Neural cell (in vitro differentiated cells): ENCODE measurements at regions not wholly inside any gene's neighbourhood (a gene's known extent, or its start where the extent isn't known, plus 50 kb on each side); places are given as distances from the start of the nearest gene placed in this dataset.

ENCODE experiments used
- H2AFZ ChIP-seq: fragments of 200-600, 300-800 bp; sonication (generic), shearing (Covaris generic); 2 replicates; pipeline ENCODE4 v1.6.0; 2014; ENCODE audit warnings: low read depth, mild to moderate bottlenecking, antibody characterized with exemption, low read length, moderate library complexity
- H3F3A ChIP-seq: fragments of 200-600 bp; shearing (Covaris generic); 2 replicates; pipeline ENCODE4 v1.6.1; 2016; ENCODE audit warnings: mild to moderate bottlenecking, moderate library complexity, mixed read lengths, antibody characterized with exemption, low read length; ENCODE audit not compliant: insufficient read depth, poor library complexity, severe bottlenecking
- H3K27ac ChIP-seq: fragments of 200-600, 300-800 bp; sonication (generic), shearing (Covaris generic); 2 replicates; pipeline ENCODE4 v1.5.1; 2014; ENCODE audit warnings: mild to moderate bottlenecking, low read length, moderate library complexity
- H3K27me3 ChIP-seq: fragments of 300-800, 200-600 bp; sonication (generic), shearing (Covaris generic); 2 replicates; pipeline ENCODE4 v1.6.0; 2014; ENCODE audit warnings: mild to moderate bottlenecking, low read depth, low read length, moderate library complexity; ENCODE audit not compliant: insufficient read depth
- H3K36me3 ChIP-seq: fragments of 300-800, 200-600 bp; sonication (generic), shearing (Covaris generic); 2 replicates; pipeline ENCODE4 v1.5.1; 2014; ENCODE audit warnings: mild to moderate bottlenecking, antibody characterized with exemption, low read length, moderate library complexity; ENCODE audit not compliant: insufficient read depth
- H3K4me2 ChIP-seq: fragments of 300-800, 200-600 bp; sonication (generic), shearing (Covaris generic); 2 replicates; pipeline ENCODE4 v1.6.0; 2014; ENCODE audit warnings: mild to moderate bottlenecking, low read length
- H3K4me3 ChIP-seq: fragments of 300-800, 200-600 bp; sonication (generic), shearing (Covaris generic); 2 replicates; pipeline ENCODE4 v1.5.1; 2014; ENCODE audit warnings: mild to moderate bottlenecking, low read length, moderate library complexity
- H3K79me2 ChIP-seq: fragments of 200-600 bp; shearing (Covaris generic); replicated peaks from 2 replicates; pipeline ENCODE4 v1.6.0; 2014; ENCODE audit warnings: mild to moderate bottlenecking, low read length, moderate library complexity; ENCODE audit not compliant: insufficient read depth
- H3K9ac ChIP-seq: fragments of 300-800, 200-600 bp; sonication (generic), shearing (Covaris generic); 2 replicates; pipeline ENCODE4 v1.6.1; 2016; ENCODE audit warnings: mild to moderate bottlenecking, low read length, mixed read lengths
- H3K9me2 ChIP-seq: fragments of 200-600 bp; shearing (Covaris generic); 2 replicates; pipeline ENCODE4 v1.6.1; 2016; ENCODE audit warnings: mild to moderate bottlenecking, low read length, mixed read lengths; ENCODE audit not compliant: insufficient read depth
- H3K9me3 ChIP-seq: fragments of 200-600, 300-800 bp; sonication (generic), shearing (Covaris generic); 2 replicates; pipeline ENCODE4 v1.6.1; 2016; ENCODE audit warnings: mild to moderate bottlenecking, mixed run types, low read length, moderate library complexity, mixed read lengths
- H4K20me1 ChIP-seq: fragments of 200-600 bp; shearing (Covaris generic); 2 replicates; pipeline ENCODE4 v1.6.1; 2016; ENCODE audit warnings: mild to moderate bottlenecking, mixed run types; ENCODE audit not compliant: insufficient read depth
- EP300 ChIP-seq: fragments of 450-650 bp; conservative IDR thresholded peaks from 2 replicates; pipeline ENCODE4 v1.6.1; 2014; ENCODE audit warnings: antibody characterized with exemption, mild to moderate bottlenecking, moderate library complexity; ENCODE audit not compliant: poor library complexity, severe bottlenecking
- EZH2 ChIP-seq: fragments of 200-600, 300-800 bp; shearing (Covaris generic), sonication (generic); IDR thresholded peaks from 2 replicates; pipeline ENCODE4 v1.6.1; 2014; ENCODE audit warnings: antibody characterized with exemption, low read length, borderline replicate concordance, mild to moderate bottlenecking; ENCODE audit not compliant: insufficient read depth, poor library complexity, severe bottlenecking
- MXI1 ChIP-seq: fragments of 450-650 bp; conservative IDR thresholded peaks from 2 replicates; pipeline ENCODE4 v1.6.1; 2014; ENCODE audit warnings: antibody characterized with exemption, mild to moderate bottlenecking; ENCODE audit not compliant: poor library complexity, severe bottlenecking
- POLR2AphosphoS5 ChIP-seq: IDR thresholded peaks from 2 replicates; pipeline ENCODE4 v1.6.1; 2012
- RAD21 ChIP-seq: fragments of 450-650 bp; conservative IDR thresholded peaks from 2 replicates; pipeline ENCODE4 v1.6.1; 2014; ENCODE audit warnings: antibody characterized with exemption, mild to moderate bottlenecking, moderate library complexity
- REST ChIP-seq: IDR thresholded peaks from 2 replicates; pipeline ENCODE4 v1.6.1; 2012; ENCODE audit warnings: borderline replicate concordance
- SMC3 ChIP-seq: fragments of 450-650 bp; conservative IDR thresholded peaks from 2 replicates; pipeline ENCODE4 v1.6.1; 2014; ENCODE audit warnings: antibody characterized with exemption, mild to moderate bottlenecking, moderate library complexity; ENCODE audit not compliant: poor library complexity
- TAF1 ChIP-seq: IDR thresholded peaks from 2 replicates; pipeline ENCODE4 v1.6.1; 2012; ENCODE audit warnings: low read depth
- TF ChIP-seq, protein P1 (sequence below): fragments of 450-650 bp; IDR thresholded peaks from 2 replicates; pipeline ENCODE4 v1.5.1; 2014; ENCODE audit warnings: antibody characterized with exemption, mild to moderate bottlenecking, moderate library complexity; ENCODE audit not compliant: poor library complexity, severe bottlenecking

- H3K79me2 ChIP-seq, result no peaks in the 10 kb centered on the region
- no peaks in the 10 kb centered on the region for H4K20me1 ChIP-seq
- H2AFZ ChIP-seq, result no peak overlapping the region
- no peaks in the 10 kb centered on the region for H3F3A ChIP-seq
- H3K4me2 ChIP-seq, result no peak overlapping the region
- no peaks in the 10 kb centered on the region for H3K36me3 ChIP-seq
- no peaks in the 10 kb centered on the region for H3K9me3 ChIP-seq
- TF ChIP-seq MXI1 (no peak), RAD21 (no peak), TAF1 (no peak), SMC3 (no peak), EZH2 (no peak), POLR2AphosphoS5 (no peak), EP300 (no peak), REST (no peak)
- TF ChIP-seq, protein P1, sequence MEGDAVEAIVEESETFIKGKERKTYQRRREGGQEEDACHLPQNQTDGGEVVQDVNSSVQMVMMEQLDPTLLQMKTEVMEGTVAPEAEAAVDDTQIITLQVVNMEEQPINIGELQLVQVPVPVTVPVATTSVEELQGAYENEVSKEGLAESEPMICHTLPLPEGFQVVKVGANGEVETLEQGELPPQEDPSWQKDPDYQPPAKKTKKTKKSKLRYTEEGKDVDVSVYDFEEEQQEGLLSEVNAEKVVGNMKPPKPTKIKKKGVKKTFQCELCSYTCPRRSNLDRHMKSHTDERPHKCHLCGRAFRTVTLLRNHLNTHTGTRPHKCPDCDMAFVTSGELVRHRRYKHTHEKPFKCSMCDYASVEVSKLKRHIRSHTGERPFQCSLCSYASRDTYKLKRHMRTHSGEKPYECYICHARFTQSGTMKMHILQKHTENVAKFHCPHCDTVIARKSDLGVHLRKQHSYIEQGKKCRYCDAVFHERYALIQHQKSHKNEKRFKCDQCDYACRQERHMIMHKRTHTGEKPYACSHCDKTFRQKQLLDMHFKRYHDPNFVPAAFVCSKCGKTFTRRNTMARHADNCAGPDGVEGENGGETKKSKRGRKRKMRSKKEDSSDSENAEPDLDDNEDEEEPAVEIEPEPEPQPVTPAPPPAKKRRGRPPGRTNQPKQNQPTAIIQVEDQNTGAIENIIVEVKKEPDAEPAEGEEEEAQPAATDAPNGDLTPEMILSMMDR, result no peak
- H3K9ac ChIP-seq, result no peak overlapping the region
- no peak overlapping the region for H3K4me3 ChIP-seq
- H3K27ac ChIP-seq, result no peak overlapping the region
- H3K9me2 ChIP-seq, result no peaks in the 10 kb centered on the region
- no peaks in the 10 kb centered on the region for H3K27me3 ChIP-seq
Observed at GRCh38 chr13:61600360-61601033, 184.8 kb upstream of the PCDH20 start.

DNA sequence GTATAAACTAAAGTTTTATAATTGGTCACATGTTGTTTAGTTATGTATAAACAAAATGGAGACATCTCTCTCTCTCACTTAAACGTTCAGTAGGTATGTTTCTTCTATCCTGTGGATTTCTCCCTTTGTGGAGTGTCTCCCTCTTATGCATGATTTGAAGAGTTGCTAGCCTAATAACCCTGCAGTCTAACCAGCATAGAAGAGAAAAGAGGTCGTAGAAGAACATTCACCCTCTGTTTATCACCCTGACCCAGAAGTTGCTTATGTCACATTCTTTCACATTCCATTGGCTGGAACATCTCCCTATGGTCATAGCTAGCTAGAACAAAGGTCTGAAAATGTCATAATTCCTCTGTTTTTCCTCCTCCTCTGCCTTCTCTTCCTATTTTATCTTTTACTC, 176.8 kb upstream of the PCDH20 start:
- H3K36me3 ChIP-seq, result no peaks in the 10 kb centered on the region
- TF ChIP-seq EZH2 (no peak), POLR2AphosphoS5 (no peak), MXI1 (no peak), RAD21 (no peak), EP300 (no peak), TAF1 (no peak), REST (no peak), SMC3 (no peak)
- TF ChIP-seq, protein P1, result no peak
- H3K9ac ChIP-seq, result no peak overlapping the region
- H3K4me3 ChIP-seq, result no peak overlapping the region
- H3K27me3 ChIP-seq, result no peaks in the 10 kb centered on the region
- H3K79me2 ChIP-seq, result no peaks in the 10 kb centered on the region
- no peak overlapping the region for H3K4me2 ChIP-seq
- H3F3A ChIP-seq, result no peaks in the 10 kb centered on the region
- H3K9me3 ChIP-seq, result no peaks in the 10 kb centered on the region
- no peaks in the 10 kb centered on the region for H3K9me2 ChIP-seq
- H2AFZ ChIP-seq, result no peak overlapping the region
- no peaks in the 10 kb centered on the region for H4K20me1 ChIP-seq
- H3K27ac ChIP-seq, result no peak overlapping the region
